ENCODE measurements at regions not wholly inside any gene's neighbourhood (a gene's known extent, or its start where the extent isn't known, plus 50 kb on each side); places are given as distances from the start of the nearest gene placed in this dataset.

- TF ChIP-seq CTCF (IDR thresholded peaks at IDR 0.05) = no peak
These were observed 537.4 kb downstream of the BCKDHB start for GRCh38 chr6:80643881-80644280.

- TF ChIP-seq CTCF (IDR thresholded peaks at IDR 0.05) = no peak
These were observed 536.0 kb downstream of the BCKDHB start for GRCh38 chr6:80642452-80642851.

GRCh38 chr6:80641591-80641990 is 535.1 kb downstream of the BCKDHB start:
- TF ChIP-seq CTCF (IDR thresholded peaks at IDR 0.05) = no peak

GRCh38 chr6:80640176-80640575 is 533.7 kb downstream of the BCKDHB start:
- TF ChIP-seq CTCF (IDR thresholded peaks at IDR 0.05) = no peak

- no peak for TF ChIP-seq CTCF (IDR thresholded peaks at IDR 0.05)
These were observed 532.7 kb downstream of the BCKDHB start for GRCh38 chr6:80639181-80639629.

GRCh38 chr6:80638213-80639055 is 532.0 kb downstream of the BCKDHB start:
- no peak for TF ChIP-seq CTCF (IDR thresholded peaks at IDR 0.05)

- no peak for TF ChIP-seq CTCF (IDR thresholded peaks at IDR 0.05)
These were observed 530.8 kb downstream of the BCKDHB start for GRCh38 chr6:80637312-80637711.
